Kidney (tissue), 13 donors: ENCODE measurements at regions not wholly inside any gene's neighbourhood (a gene's known extent, or its start where the extent isn't known, plus 50 kb on each side); places are given as distances from the start of the nearest gene placed in this dataset.

Experiments
- DNase-seq, 5 donors: peaks; one replicate each; pipeline ENCODE4 v3.0.0-alpha.2; 2013 to 2020
- FAIRE-seq: peaks from 2 replicates; lab custom pipeline; 2012; peaks lifted over from hg19 to GRCh38; lab: Jason Lieb, UNC
- H3K27ac ChIP-seq, 2 donors: one replicate each; pipeline ENCODE4 v1.7.0; 2013; ENCODE audit warnings: low read depth in 2 of 2, low read length in 2 of 2, inconsistent platforms in 1 of 2
- H3K27me3 ChIP-seq: one replicate; pipeline ENCODE4 v1.7.1; 2013; ENCODE audit warnings: low read length, inconsistent platforms; ENCODE audit not compliant: control insufficient read depth, insufficient read depth
- H3K36me3 ChIP-seq, 3 donors: one replicate each; pipeline versions ENCODE4 v1.7.0 to v1.7.1; 2013; ENCODE audit warnings: low read length in 3 of 3, control low read depth in 1 of 3, inconsistent platforms in 1 of 3; ENCODE audit not compliant: insufficient read depth in 3 of 3, control insufficient read depth in 2 of 3
- H3K4me1 ChIP-seq, 3 donors: one replicate each; pipeline versions ENCODE4 v1.7.0 to v1.7.1; 2013; ENCODE audit warnings: low read length in 3 of 3, inconsistent platforms in 1 of 3, low read depth in 1 of 3; ENCODE audit not compliant: control insufficient read depth in 2 of 3, insufficient read depth in 2 of 3
- H3K4me3 ChIP-seq, 3 donors: one replicate each; pipeline versions ENCODE4 v1.7.0 to v1.8.1; 2013; ENCODE audit warnings: low read length in 3 of 3, control low read depth in 1 of 3, inconsistent platforms in 1 of 3
- H3K9ac ChIP-seq, 3 donors: one replicate each; pipeline versions ENCODE4 v1.7.0 to v1.7.1; 2013; ENCODE audit warnings: low read length in 3 of 3, control low read depth in 1 of 3, inconsistent platforms in 1 of 3
- H3K9me3 ChIP-seq, 3 donors: one replicate each; pipeline versions ENCODE4 v1.7.0 to v1.7.1; 2013; ENCODE audit warnings: low read length in 3 of 3, control low read depth in 1 of 3, inconsistent platforms in 1 of 3; ENCODE audit not compliant: control insufficient read depth in 2 of 3, insufficient read depth in 1 of 3
- intact Hi-C: fragments of 100-400 bp; cut with DNase I; formaldehyde crosslinking; loops from one replicate; pipeline ENCODE4 v1.11.1; 2022
- TF ChIP-seq, protein P1 (sequence below): IDR thresholded peaks from 3 replicates; pipeline ENCODE4 v1.5.1; 2012; ENCODE audit warnings: mild to moderate bottlenecking, moderate library complexity, borderline replicate concordance; ENCODE audit not compliant: insufficient read depth; ENCODE audit errors: extremely low read depth
- donor health status: control.
- donor health status: control.
- donor health status: control.
- donor health status: control.
- donor health status: control.
- donor health status: DM: yes; HTN: yes; CAD: no.
- donor health status: Normal renal cell carcinoma (clear cell type).

DNA sequence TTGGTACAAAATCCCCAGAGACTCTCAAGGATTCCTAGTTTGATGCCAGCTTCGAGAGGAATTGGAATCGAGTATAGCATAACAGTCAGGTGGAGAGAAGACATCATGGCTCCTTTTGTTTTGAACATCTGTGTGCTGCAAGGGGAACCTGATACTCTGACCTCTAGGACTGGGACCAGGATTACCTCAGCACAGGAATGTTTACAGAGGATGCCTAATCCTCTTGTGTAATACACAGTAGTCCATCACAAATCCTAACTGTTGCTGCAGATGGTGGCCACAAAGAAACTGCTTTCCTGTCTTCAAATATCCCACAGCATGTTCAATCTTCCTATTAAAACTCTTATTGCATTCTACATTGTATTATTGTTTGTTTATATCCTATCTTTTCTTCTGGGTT, 111.8 kb upstream of the PRMT6 start:
- intact Hi-C loops, result no loop called here
- DNase-seq (peak in 3 of 5 donors; percentile 15 to 54 (median 40)), FAIRE-seq (no peak)
- H3K9me3 ChIP-seq, result no peaks in the 10 kb centered on the region
- H3K4me3 ChIP-seq, result no peak overlapping the region
- no peaks in the 10 kb centered on the region for H3K27me3 ChIP-seq
- TF ChIP-seq, protein P1, sequence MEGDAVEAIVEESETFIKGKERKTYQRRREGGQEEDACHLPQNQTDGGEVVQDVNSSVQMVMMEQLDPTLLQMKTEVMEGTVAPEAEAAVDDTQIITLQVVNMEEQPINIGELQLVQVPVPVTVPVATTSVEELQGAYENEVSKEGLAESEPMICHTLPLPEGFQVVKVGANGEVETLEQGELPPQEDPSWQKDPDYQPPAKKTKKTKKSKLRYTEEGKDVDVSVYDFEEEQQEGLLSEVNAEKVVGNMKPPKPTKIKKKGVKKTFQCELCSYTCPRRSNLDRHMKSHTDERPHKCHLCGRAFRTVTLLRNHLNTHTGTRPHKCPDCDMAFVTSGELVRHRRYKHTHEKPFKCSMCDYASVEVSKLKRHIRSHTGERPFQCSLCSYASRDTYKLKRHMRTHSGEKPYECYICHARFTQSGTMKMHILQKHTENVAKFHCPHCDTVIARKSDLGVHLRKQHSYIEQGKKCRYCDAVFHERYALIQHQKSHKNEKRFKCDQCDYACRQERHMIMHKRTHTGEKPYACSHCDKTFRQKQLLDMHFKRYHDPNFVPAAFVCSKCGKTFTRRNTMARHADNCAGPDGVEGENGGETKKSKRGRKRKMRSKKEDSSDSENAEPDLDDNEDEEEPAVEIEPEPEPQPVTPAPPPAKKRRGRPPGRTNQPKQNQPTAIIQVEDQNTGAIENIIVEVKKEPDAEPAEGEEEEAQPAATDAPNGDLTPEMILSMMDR, result no peak
- no peaks in the 10 kb centered on the region for H3K36me3 ChIP-seq
- no peak overlapping the region for H3K9ac ChIP-seq
- H3K27ac ChIP-seq, result no peak overlapping the region
- no peaks in the 10 kb centered on the region for H3K4me1 ChIP-seq

DNA sequence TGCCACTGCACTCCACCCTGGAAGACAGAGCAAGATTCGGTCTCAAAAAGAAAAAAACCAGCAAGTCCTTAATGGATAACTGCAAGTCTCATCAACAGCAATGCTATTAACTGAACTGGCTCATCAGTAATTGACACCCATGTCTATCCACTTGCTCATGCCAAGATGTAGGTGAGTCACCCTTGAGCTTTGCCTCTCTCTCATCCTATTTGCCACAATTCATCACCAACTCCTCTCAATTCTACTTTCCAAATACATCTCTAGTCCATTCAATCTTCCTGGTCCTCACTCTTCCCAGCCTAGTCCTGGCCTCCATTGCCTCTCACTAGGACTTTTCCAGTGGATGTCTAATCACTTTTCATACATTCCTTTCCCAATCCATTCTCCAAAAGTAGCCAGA, 103.7 kb upstream of the PRMT6 start:
- Histone ChIP-seq H3K36me3 (no peaks in the 10 kb centered on the region), H3K27me3 (no peaks in the 10 kb centered on the region), H3K9ac (no peak overlapping the region), H3K9me3 (no peaks in the 10 kb centered on the region), H3K27ac (no peak overlapping the region), H3K4me3 (no peak overlapping the region), H3K4me1 (no peaks in the 10 kb centered on the region)
- TF ChIP-seq, protein P1, result no peak
- no peak for DNase-seq
- FAIRE-seq, result no peak
- intact Hi-C loops, result no loop called here

DNA sequence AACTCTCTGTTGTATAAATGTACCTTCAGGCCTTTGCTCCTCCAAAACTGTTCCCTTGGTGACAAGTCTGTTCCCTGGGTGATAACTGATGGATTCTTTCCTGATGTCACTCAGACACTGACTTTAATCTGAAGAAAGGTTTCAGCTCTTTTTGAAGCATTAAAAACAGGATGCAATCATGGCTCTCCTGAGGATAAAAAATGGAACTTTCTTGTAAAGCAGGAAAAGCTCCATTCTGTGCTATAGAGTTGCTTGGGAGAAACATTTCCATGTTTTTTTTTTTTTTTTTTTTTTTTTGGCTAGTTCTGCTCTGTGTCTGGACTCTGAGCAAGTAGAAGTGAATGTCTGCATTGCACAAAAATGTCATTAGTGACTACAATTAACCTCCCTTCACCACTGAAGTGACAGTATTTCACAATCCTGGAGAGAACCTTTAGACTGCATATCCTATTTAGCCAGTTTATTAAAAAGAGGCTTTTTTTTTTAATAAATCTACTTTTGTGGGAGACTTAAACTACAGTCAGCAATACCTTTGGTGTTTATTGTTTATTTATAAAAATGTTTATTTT, 101.7 kb upstream of the PRMT6 start:
- no peak for DNase-seq
- TF ChIP-seq, protein P1, result no peak
- H3K27me3 ChIP-seq, result no peaks in the 10 kb centered on the region
- no peak overlapping the region for H3K27ac ChIP-seq
- no peak overlapping the region for H3K4me3 ChIP-seq
- intact Hi-C loops, result no loop called here
- FAIRE-seq, result no peak
- H3K36me3 ChIP-seq, result no peaks in the 10 kb centered on the region
- H3K9me3 ChIP-seq, result no peaks in the 10 kb centered on the region
- no peaks in the 10 kb centered on the region for H3K4me1 ChIP-seq
- H3K9ac ChIP-seq, result no peak overlapping the region

DNA sequence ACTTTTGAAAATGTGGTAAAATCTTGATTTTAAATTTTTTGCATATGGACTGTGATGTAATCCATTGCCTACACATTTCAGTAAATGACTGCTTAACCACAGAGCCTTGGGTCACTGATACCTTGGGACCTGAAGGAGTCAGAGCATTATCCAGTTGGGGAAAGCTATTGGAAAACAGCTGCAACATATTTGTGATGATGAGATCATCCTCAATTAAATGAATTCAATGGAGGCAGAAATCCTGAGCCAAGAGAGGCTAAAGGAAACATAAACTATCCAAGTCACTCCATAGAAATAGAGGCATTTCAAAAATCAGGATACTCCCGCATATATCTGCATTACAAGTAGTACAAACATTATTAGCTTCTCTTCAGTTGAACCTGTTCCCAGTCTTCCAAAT, 99.8 kb upstream of the PRMT6 start:
- no peaks in the 10 kb centered on the region for H3K27me3 ChIP-seq
- intact Hi-C loops, result no loop called here
- no peak overlapping the region for H3K9ac ChIP-seq
- no peaks in the 10 kb centered on the region for H3K36me3 ChIP-seq
- no peak for FAIRE-seq
- H3K9me3 ChIP-seq, result no peaks in the 10 kb centered on the region
- no peak overlapping the region for H3K27ac ChIP-seq
- TF ChIP-seq, protein P1, result no peak
- no peak for DNase-seq
- no peak overlapping the region for H3K4me3 ChIP-seq
- H3K4me1 ChIP-seq, result no peaks in the 10 kb centered on the region
